ENCODE measurements at regions not wholly inside any gene's neighbourhood (a gene's known extent, or its start where the extent isn't known, plus 50 kb on each side); places are given as distances from the start of the nearest gene placed in this dataset.

DNA sequence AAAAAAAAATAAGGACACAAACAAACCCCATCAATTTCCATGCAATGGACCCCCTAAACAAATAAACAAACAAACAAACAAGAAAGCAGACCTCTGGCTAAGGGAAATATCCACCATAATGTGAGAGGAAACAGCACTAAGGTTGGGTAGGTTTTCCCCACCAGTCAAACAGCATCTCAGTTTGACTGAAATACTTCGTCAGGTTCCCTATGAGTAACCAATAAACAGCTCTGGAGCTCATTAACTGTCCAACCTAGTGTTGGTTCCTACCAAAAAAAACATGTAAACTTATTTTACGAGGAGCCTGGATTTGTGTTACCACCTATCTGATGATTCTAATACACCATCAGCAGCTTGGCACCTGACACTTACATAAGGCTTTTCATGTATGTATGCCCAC is 198.5 kb upstream of the TARS1 start:
- POLR2A ChIA-PET: no interaction called here
- CTCF ChIA-PET: interaction anchor here (0.7 to 3.0 kb wide), 6 partner anchors 16 to 175 kb away, joined by 3 to 9 read pairs (median 4); no protein-coding TSS in a partner anchor
- no peak overlapping the region for H3K27ac ChIP-seq (ENCODE audit: insufficient read depth, low read depth, low read length)
- H3K9me1 ChIP-seq (replicated peaks; ENCODE audit: control insufficient read depth, extremely low read depth, insufficient read depth, low read length): no peaks in the 10 kb centered on the region
- no TSS peak for BruUV-seq (replicated peaks)
- no peak overlapping the region for H2AFZ ChIP-seq (ENCODE audit: low read depth, low read length)
- no peak for FAIRE-seq
- TF ChIP-seq EZH2 (IDR thresholded peaks at IDR 0.05; ENCODE audit: borderline replicate concordance, low read depth, low read length, severe bottlenecking) (no peak), MYC (IDR thresholded peaks at IDR 0.05; ENCODE audit: low read depth, low read length) (no peak), POLR2AphosphoS5 (IDR thresholded peaks at IDR 0.05; ENCODE audit: insufficient read depth, low read depth, low read length) (no peak), FOS (IDR thresholded peaks at IDR 0.05; ENCODE audit: borderline replicate concordance, insufficient read depth, low read length) (no peak), GATA2 (IDR thresholded peaks at IDR 0.05; ENCODE audit: insufficient read depth, insufficient read length, low read depth, low read length) (no peak), POLR2A (IDR thresholded peaks at IDR 0.05; ENCODE audit: low read depth, low read length) (no peak), JUN (IDR thresholded peaks at IDR 0.05; ENCODE audit: borderline replicate concordance, insufficient read depth, insufficient read length, low read depth) (no peak)
- TF ChIP-seq, protein P1, sequence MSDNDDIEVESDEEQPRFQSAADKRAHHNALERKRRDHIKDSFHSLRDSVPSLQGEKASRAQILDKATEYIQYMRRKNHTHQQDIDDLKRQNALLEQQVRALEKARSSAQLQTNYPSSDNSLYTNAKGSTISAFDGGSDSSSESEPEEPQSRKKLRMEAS (IDR thresholded peaks at IDR 0.05; ENCODE audit: insufficient read depth, insufficient read length): no peak
- TF ChIP-seq, protein P2, sequence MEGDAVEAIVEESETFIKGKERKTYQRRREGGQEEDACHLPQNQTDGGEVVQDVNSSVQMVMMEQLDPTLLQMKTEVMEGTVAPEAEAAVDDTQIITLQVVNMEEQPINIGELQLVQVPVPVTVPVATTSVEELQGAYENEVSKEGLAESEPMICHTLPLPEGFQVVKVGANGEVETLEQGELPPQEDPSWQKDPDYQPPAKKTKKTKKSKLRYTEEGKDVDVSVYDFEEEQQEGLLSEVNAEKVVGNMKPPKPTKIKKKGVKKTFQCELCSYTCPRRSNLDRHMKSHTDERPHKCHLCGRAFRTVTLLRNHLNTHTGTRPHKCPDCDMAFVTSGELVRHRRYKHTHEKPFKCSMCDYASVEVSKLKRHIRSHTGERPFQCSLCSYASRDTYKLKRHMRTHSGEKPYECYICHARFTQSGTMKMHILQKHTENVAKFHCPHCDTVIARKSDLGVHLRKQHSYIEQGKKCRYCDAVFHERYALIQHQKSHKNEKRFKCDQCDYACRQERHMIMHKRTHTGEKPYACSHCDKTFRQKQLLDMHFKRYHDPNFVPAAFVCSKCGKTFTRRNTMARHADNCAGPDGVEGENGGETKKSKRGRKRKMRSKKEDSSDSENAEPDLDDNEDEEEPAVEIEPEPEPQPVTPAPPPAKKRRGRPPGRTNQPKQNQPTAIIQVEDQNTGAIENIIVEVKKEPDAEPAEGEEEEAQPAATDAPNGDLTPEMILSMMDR (IDR thresholded peaks at IDR 0.05; ENCODE audit: extremely low read depth in 1 of 2, insufficient read depth in 1 of 2, low read depth in 1 of 2, low read length in 2 of 2): no peak
- H3K79me2 ChIP-seq (ENCODE audit: control insufficient read depth, insufficient read depth, low read length): no peaks in the 10 kb centered on the region
- no peaks in the 10 kb centered on the region for H4K20me1 ChIP-seq (replicated peaks; ENCODE audit: control insufficient read depth, extremely low read depth, insufficient read depth, low read length)
- peaks cover 13% of the 10 kb centered on the region for H3K4me1 ChIP-seq (ENCODE audit: control insufficient read depth, extremely low read depth, insufficient read depth, low read length)
- DNase-seq (ENCODE audit: low read depth, low spot score): no peak
- H3K9ac ChIP-seq (replicated peaks; ENCODE audit: extremely low read depth, insufficient read depth, low read length): no peak overlapping the region
- no peak overlapping the region for H3K4me3 ChIP-seq (replicated peaks in 1 of 3; ENCODE audit: insufficient read depth in 1 of 3, low read depth in 1 of 3, low read length in 3 of 3)
- intact Hi-C loops (cut with micrococcal nuclease) (loop anchor here (1.0 to 2.0 kb wide), 2 partner anchors 30 to 123 kb away; no protein-coding TSS in a partner anchor), dilution Hi-C loops (cut with MboI; ENCODE audit: extremely low pct_ligation_motif_present, low sequenced_read_pairs) (no loop called here)
- no peak overlapping the region for H3K4me2 ChIP-seq (ENCODE audit: insufficient read depth, low read length)
- no peaks in the 10 kb centered on the region for H3K9me3 ChIP-seq (replicated peaks; ENCODE audit: control insufficient read depth, insufficient read depth, low read length)
- H3K27me3 ChIP-seq (ENCODE audit: control insufficient read depth in 2 of 2, insufficient read depth in 2 of 2, low read length in 2 of 2): no peaks in the 10 kb centered on the region
- H3K36me3 ChIP-seq (ENCODE audit: control insufficient read depth in 2 of 2, extremely low read depth in 1 of 2, insufficient read depth in 2 of 2, low read length in 2 of 2): no peaks in the 10 kb centered on the region

Measured in endothelial cell of umbilical vein (primary cell).